Dermis microvascular lymphatic vessel endothelial cell (primary cell): ENCODE measurements at regions not wholly inside any gene's neighbourhood (a gene's known extent, or its start where the extent isn't known, plus 50 kb on each side); places are given as distances from the start of the nearest gene placed in this dataset.

Experiments used
- DNase-seq, 2 donors: peaks; one replicate each; pipeline versions ENCODE4 v3.0.0 to v3.0.0-alpha.2; 2010; ENCODE audit warnings: low read depth in 2 of 2

- DNase-seq = no peak
These were observed 58.6 kb upstream of the GJB5 start for GRCh38 chr1:34696230-34696629.

GRCh38 chr1:34696981-34697380 is 57.9 kb upstream of the GJB5 start:
- DNase-seq = no peak

- no peak for DNase-seq
These were observed 57.0 kb upstream of the GJB5 start for GRCh38 chr1:34697818-34698217.

GRCh38 chr1:34701326-34702060 is 53.4 kb upstream of the GJB5 start:
- no peak for DNase-seq
